CD14-positive monocyte (primary cell): ENCODE measurements at regions not wholly inside any gene's neighbourhood (a gene's known extent, or its start where the extent isn't known, plus 50 kb on each side); places are given as distances from the start of the nearest gene placed in this dataset.

Source experiments
- DNase-seq, 3 donors: peaks; one replicate each; pipeline ENCODE4 v3.0.0-alpha.2; 2011 to 2022
- H2AFZ ChIP-seq: 2 replicates; pipeline ENCODE4 v1.6.0; 2012; ENCODE audit warnings: mild to moderate bottlenecking, low read depth, low read length, inconsistent platforms; ENCODE audit not compliant: insufficient read depth, poor library complexity, severe bottlenecking
- H3K27ac ChIP-seq, 2 donors: 1 replicate in 1 of 2; 2 replicates in 1 of 2; pipeline ENCODE4 v1.5.1; 2012 to 2013; ENCODE audit warnings: low read length in 2 of 2, control low read depth in 1 of 2, inconsistent platforms in 1 of 2, low read depth in 1 of 2, mild to moderate bottlenecking in 1 of 2
- H3K27me3 ChIP-seq, 2 donors: one replicate each; pipeline versions ENCODE4 v1.6.0 to v1.6.1; 2011 to 2013; ENCODE audit warnings: low read length in 2 of 2; ENCODE audit not compliant: control insufficient read depth in 2 of 2, insufficient read depth in 2 of 2
- H3K36me3 ChIP-seq, 2 donors: replicated peaks in 1 of 2; 1 replicate in 1 of 2; 2 replicates in 1 of 2; pipeline versions ENCODE4 v1.5.1 to v1.6.1; 2012 to 2013; ENCODE audit warnings: low read length in 2 of 2, control low read depth in 1 of 2, inconsistent platforms in 1 of 2, mild to moderate bottlenecking in 1 of 2; ENCODE audit not compliant: insufficient read depth in 2 of 2, control insufficient read depth in 1 of 2
- H3K4me1 ChIP-seq, 2 donors: 1 replicate in 1 of 2; 2 replicates in 1 of 2; pipeline versions ENCODE4 v1.5.1 to v1.6.1; 2012 to 2013; ENCODE audit warnings: low read length in 2 of 2, control low read depth in 1 of 2, inconsistent platforms in 1 of 2, mild to moderate bottlenecking in 1 of 2, moderate library complexity in 1 of 2; ENCODE audit not compliant: insufficient read depth in 2 of 2, control insufficient read depth in 1 of 2
- H3K4me2 ChIP-seq: replicated peaks from 2 replicates; pipeline ENCODE3; 2012; ENCODE audit warnings: low read length, moderate library complexity, mild to moderate bottlenecking; ENCODE audit not compliant: poor library complexity, severe bottlenecking; ENCODE audit errors: extremely low read depth
- H3K4me3 ChIP-seq, 3 experiments: fragments of 200-600 bp in 1 of 3; sonication (generic) in 1 of 3; replicated peaks in 1 of 3; 1 replicate in 2 of 3; 2 replicates in 1 of 3; pipeline ENCODE4 v1.5.1; 2011 to 2013; ENCODE audit warnings: low read length in 3 of 3, mild to moderate bottlenecking in 3 of 3, control low read depth in 2 of 3, low read depth in 2 of 3, inconsistent platforms in 1 of 3, moderate library complexity in 1 of 3
- H3K79me2 ChIP-seq: 2 replicates; pipeline ENCODE4 v1.6.0; 2012; ENCODE audit warnings: mild to moderate bottlenecking, control low read depth, inconsistent platforms, low read length, moderate library complexity; ENCODE audit not compliant: insufficient read depth
- H3K9ac ChIP-seq: 2 replicates; pipeline ENCODE4 v1.6.0; 2017; ENCODE audit warnings: low read length, mild to moderate bottlenecking; ENCODE audit not compliant: insufficient read depth, poor library complexity, severe bottlenecking
- H3K9me3 ChIP-seq, 2 donors: replicated peaks in 1 of 2; 1 replicate in 1 of 2; 2 replicates in 1 of 2; pipeline versions ENCODE4 v1.5.1 to v1.6.1; 2012 to 2013; ENCODE audit warnings: low read length in 2 of 2, control low read depth in 1 of 2; ENCODE audit not compliant: control insufficient read depth in 1 of 2, insufficient read depth in 1 of 2
- H4K20me1 ChIP-seq: 2 replicates; pipeline ENCODE4 v1.6.0; 2012; ENCODE audit warnings: mild to moderate bottlenecking, low read length, control low read depth, moderate library complexity; ENCODE audit not compliant: insufficient read depth
- H3K27ac Mint-ChIP-seq, 7 donors: one replicate each; pipeline ENCODE4 v1.8.0; 2020; ENCODE audit warnings: mild to moderate bottlenecking in 7 of 7, mixed read lengths in 7 of 7, moderate library complexity in 6 of 7, inconsistent platforms in 2 of 7
- H3K27me3 Mint-ChIP-seq, 3 donors: one replicate each; pipeline ENCODE4 v1.8.0; 2021 to 2022; ENCODE audit warnings: low read depth in 3 of 3, mild to moderate bottlenecking in 3 of 3, mixed read lengths in 3 of 3, moderate library complexity in 3 of 3, inconsistent platforms in 1 of 3
- H3K36me3 Mint-ChIP-seq, 2 donors: one replicate each; pipeline ENCODE4 v1.8.0; 2020; ENCODE audit warnings: mixed read lengths in 2 of 2, inconsistent platforms in 1 of 2, mild to moderate bottlenecking in 1 of 2
- H3K4me1 Mint-ChIP-seq: one replicate; pipeline ENCODE4 v1.8.0; 2020; ENCODE audit warnings: mild to moderate bottlenecking, mixed read lengths
- H3K4me3 Mint-ChIP-seq, 2 donors: one replicate each; pipeline ENCODE4 v1.8.0; 2020; ENCODE audit warnings: mild to moderate bottlenecking in 2 of 2, mixed read lengths in 2 of 2, moderate library complexity in 1 of 2
- H3K9me3 Mint-ChIP-seq, 7 donors: one replicate each; pipeline ENCODE4 v1.8.0; 2020 to 2022; ENCODE audit warnings: mixed read lengths in 7 of 7, mild to moderate bottlenecking in 6 of 7, moderate library complexity in 6 of 7, inconsistent platforms in 2 of 7
- WGBS: methylation state at CpG from one replicate; pipeline ENCODE4 v1.1.5; 2013; ENCODE audit warnings: missing lambda C conversion rate; ENCODE audit not compliant: insufficient coverage; 5-methylcytosine and 5-hydroxymethylcytosine counted together
- intact Hi-C, 2 donors: fragments of 100-400 bp; cut with micrococcal nuclease; formaldehyde crosslinking; loops; one replicate each; pipeline versions ENCODE4 v1.15.0 to v1.15.1; 2023
- TF ChIP-seq, protein P1 (sequence below): fragments of 200-600 bp; IDR thresholded peaks from one replicate; pipeline ENCODE4 v1.8.0; 2022; ENCODE audit warnings: antibody characterized with exemption, mild to moderate bottlenecking

DNA sequence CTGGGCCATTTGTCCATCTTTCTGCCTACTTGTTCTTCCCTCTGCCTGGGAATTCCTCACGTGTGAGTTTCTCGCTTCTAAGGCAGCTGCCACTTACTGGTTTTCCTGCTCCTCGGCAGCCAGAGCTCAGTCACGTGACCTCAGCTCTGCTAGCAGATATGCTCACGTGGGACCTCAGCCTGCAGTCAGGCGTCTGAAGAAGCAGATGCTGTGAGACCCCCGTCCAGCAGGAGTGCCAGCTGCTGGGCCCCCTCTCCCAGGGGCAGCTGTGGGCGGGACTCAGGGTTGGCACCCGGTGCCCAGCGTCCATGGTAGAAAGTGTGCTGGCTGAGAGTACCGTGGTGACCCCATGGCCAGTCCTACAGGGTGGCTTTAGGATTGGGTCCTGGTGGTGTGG, 161.3 kb upstream of the TLE3 start:
- peak overlapping the region in 1 of 2 donors; percentile 69 for H3K4me3 Mint-ChIP-seq
- Histone ChIP-seq H3K36me3 (no peaks in the 10 kb centered on the region), H2AFZ (peak overlapping the region; percentile 66), H3K9me3 (no peaks in the 10 kb centered on the region), H3K4me1 (peaks cover 74 to 80% of the 10 kb centered on the region in 2 donors), H4K20me1 (no peaks in the 10 kb centered on the region), H3K27me3 (no peaks in the 10 kb centered on the region), H3K4me3 (peak overlapping the region in 1 of 3 experiments; percentile 29), H3K4me2 (peak overlapping the region; percentile 42), H3K27ac (peak overlapping the region; percentile 78 to 86), H3K79me2 (no peaks in the 10 kb centered on the region), H3K9ac (peak overlapping the region; percentile 39)
- 11% methylated on average over 11 of the region's 11 CpGs for WGBS
- H3K4me1 Mint-ChIP-seq: peaks cover 79% of the 10 kb centered on the region
- intact Hi-C loops: loop anchor here in 1 of 2 donors (5.0 kb wide), 1 partner anchor 157 kb away; no protein-coding TSS in a partner anchor
- H3K27ac Mint-ChIP-seq: peak overlapping the region; percentile 80 to 96 (median 92)
- no peaks in the 10 kb centered on the region for H3K9me3 Mint-ChIP-seq
- DNase-seq: peak in 2 of 3 donors; percentile 75 to 85
- H3K36me3 Mint-ChIP-seq: peaks cover 16 to 20% of the 10 kb centered on the region in 2 donors
- TF ChIP-seq, protein P1, sequence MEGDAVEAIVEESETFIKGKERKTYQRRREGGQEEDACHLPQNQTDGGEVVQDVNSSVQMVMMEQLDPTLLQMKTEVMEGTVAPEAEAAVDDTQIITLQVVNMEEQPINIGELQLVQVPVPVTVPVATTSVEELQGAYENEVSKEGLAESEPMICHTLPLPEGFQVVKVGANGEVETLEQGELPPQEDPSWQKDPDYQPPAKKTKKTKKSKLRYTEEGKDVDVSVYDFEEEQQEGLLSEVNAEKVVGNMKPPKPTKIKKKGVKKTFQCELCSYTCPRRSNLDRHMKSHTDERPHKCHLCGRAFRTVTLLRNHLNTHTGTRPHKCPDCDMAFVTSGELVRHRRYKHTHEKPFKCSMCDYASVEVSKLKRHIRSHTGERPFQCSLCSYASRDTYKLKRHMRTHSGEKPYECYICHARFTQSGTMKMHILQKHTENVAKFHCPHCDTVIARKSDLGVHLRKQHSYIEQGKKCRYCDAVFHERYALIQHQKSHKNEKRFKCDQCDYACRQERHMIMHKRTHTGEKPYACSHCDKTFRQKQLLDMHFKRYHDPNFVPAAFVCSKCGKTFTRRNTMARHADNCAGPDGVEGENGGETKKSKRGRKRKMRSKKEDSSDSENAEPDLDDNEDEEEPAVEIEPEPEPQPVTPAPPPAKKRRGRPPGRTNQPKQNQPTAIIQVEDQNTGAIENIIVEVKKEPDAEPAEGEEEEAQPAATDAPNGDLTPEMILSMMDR: no peak
- H3K27me3 Mint-ChIP-seq: peaks cover 11 to 23% (median 12%) of the 10 kb centered on the region in 3 donors

DNA sequence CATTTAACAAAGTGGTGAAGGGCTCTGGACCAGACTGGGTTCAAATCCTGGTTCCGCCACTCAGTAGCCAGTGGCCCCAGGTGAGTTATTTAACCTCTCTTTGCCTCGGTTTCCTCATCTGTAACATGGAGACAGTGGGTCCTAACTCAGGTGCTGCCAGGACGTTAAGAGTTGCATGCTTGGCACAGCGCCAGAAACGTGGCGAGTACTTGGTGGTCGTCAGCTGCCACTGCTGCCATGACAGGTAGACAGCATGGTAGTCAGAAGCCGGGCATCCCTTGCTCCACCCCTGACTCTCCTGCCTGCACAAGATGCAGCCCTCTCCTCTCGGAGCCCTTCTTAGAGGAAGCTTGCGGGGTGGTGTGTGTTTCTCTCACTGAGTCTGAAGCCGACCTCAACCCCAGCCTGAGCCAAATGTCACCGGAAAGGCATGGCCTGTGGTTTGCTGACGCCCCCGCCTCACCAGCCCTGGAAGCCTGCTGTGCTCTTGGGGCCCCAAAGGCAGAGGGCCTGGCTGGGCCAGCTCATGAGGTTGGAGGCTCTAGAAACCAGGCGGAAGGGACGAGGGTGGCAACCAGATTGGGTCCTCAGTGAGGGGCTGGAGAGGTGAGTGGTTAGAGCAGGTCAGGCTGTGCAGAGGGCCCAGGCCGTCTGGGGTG, 160.8 kb upstream of the TLE3 start:
- H3K4me3 Mint-ChIP-seq: peak overlapping the region; percentile 56 to 69
- Histone ChIP-seq H3K27me3 (no peaks in the 10 kb centered on the region), H3K9me3 (no peaks in the 10 kb centered on the region), H3K4me3 (peak overlapping the region in 1 of 3 experiments; percentile 29), H3K4me2 (peak overlapping the region; percentile 42), H3K9ac (peak overlapping the region; percentile 39), H3K36me3 (no peaks in the 10 kb centered on the region), H3K27ac (peak overlapping the region; percentile 78 to 86), H3K79me2 (no peaks in the 10 kb centered on the region), H2AFZ (peak overlapping the region; percentile 66), H3K4me1 (peaks cover 68 to 74% of the 10 kb centered on the region in 2 donors), H4K20me1 (no peaks in the 10 kb centered on the region)
- H3K36me3 Mint-ChIP-seq: peaks cover 16 to 18% of the 10 kb centered on the region in 2 donors
- H3K27ac Mint-ChIP-seq: peak overlapping the region; percentile 80 to 96 (median 92)
- H3K27me3 Mint-ChIP-seq: peaks cover 12 to 23% (median 12%) of the 10 kb centered on the region in 3 donors
- peaks cover 73% of the 10 kb centered on the region for H3K4me1 Mint-ChIP-seq
- 14% methylated on average over 14 of the region's 17 CpGs for WGBS
- intact Hi-C loops: loop anchor here in 1 of 2 donors (5.0 kb wide), 1 partner anchor 156 kb away; no protein-coding TSS in a partner anchor
- TF ChIP-seq, protein P1: no peak
- DNase-seq: peak; percentile 63 to 68 (median 68)
- H3K9me3 Mint-ChIP-seq: no peaks in the 10 kb centered on the region
